GM23338 (cell line): ENCODE measurements at regions not wholly inside any gene's neighbourhood (a gene's known extent, or its start where the extent isn't known, plus 50 kb on each side); places are given as distances from the start of the nearest gene placed in this dataset.

Source experiments
- ATAC-seq: fragments of 200-7000 bp; cut with Tn5 transposase; 3 replicates; pipeline ENCODE4 v1.9.1; 2020
- DNase-seq: peaks from one replicate; pipeline ENCODE4 v3.0.0-alpha.2; 2015; ENCODE audit warnings: low spot score
- H2AFZ ChIP-seq: fragments of 200-600 bp; sonication (generic); 2 replicates; pipeline ENCODE4 v1.8.0; 2016; ENCODE audit warnings: antibody characterized with exemption, mild to moderate bottlenecking, moderate library complexity
- H3F3A ChIP-seq: fragments of 200-600 bp; sonication (generic); replicated peaks from 2 replicates; pipeline ENCODE4 v1.8.0; 2017; ENCODE audit warnings: antibody characterized with exemption, mixed run types, low read depth
- H3K27ac ChIP-seq: fragments of 200-600 bp; sonication (generic); 2 replicates; pipeline ENCODE4 v1.6.1; 2016; ENCODE audit warnings: low read depth
- H3K27me3 ChIP-seq: fragments of 200-600 bp; sonication (generic); 2 replicates; pipeline ENCODE4 v1.8.0; 2016; ENCODE audit warnings: mild to moderate bottlenecking, mixed run types, moderate library complexity; ENCODE audit not compliant: insufficient read depth
- H3K36me3 ChIP-seq: fragments of 200-600 bp; sonication (generic); 2 replicates; pipeline ENCODE4 v1.8.0; 2016; ENCODE audit warnings: mild to moderate bottlenecking; ENCODE audit not compliant: insufficient read depth
- H3K4me1 ChIP-seq: fragments of 200-600 bp; sonication (generic); 2 replicates; pipeline ENCODE4 v1.8.0; 2016; ENCODE audit warnings: mild to moderate bottlenecking, moderate library complexity; ENCODE audit not compliant: insufficient read depth
- H3K4me2 ChIP-seq: fragments of 200-600 bp; sonication (generic); 2 replicates; pipeline ENCODE4 v1.7.1; 2017; ENCODE audit warnings: mixed run types
- H3K4me3 ChIP-seq: fragments of 200-600 bp; sonication (generic); 2 replicates; pipeline ENCODE4 v1.6.1; 2016; ENCODE audit warnings: mixed run types
- H3K79me2 ChIP-seq: fragments of 200-600 bp; sonication (generic); replicated peaks from 2 replicates; pipeline ENCODE4 v1.8.0; 2017; ENCODE audit warnings: mild to moderate bottlenecking; ENCODE audit not compliant: insufficient read depth
- H3K9me2 ChIP-seq: fragments of 200-600 bp; sonication (generic); 2 replicates; pipeline ENCODE4 v1.8.0; 2017; ENCODE audit not compliant: insufficient read depth
- H4K20me1 ChIP-seq: fragments of 200-600 bp; sonication (generic); replicated peaks from 2 replicates; pipeline ENCODE4 v1.8.0; 2017; ENCODE audit warnings: mild to moderate bottlenecking; ENCODE audit not compliant: insufficient read depth
- H3K27ac Mint-ChIP-seq: 2 replicates; pipeline ENCODE4 v1.8.0; 2020; ENCODE audit warnings: inconsistent platforms, mild to moderate bottlenecking, moderate library complexity, mixed read lengths
- H3K27me3 Mint-ChIP-seq: 3 replicates; pipeline ENCODE4 v1.8.0; 2022; ENCODE audit warnings: low read depth, mild to moderate bottlenecking, moderate library complexity, mixed read lengths, inconsistent platforms; ENCODE audit not compliant: insufficient read depth, poor library complexity
- H3K36me3 Mint-ChIP-seq: 3 replicates; pipeline ENCODE4 v1.8.0; 2021; ENCODE audit warnings: low read depth, mild to moderate bottlenecking, inconsistent platforms, moderate library complexity, mixed read lengths
- H3K4me1 Mint-ChIP-seq: 3 replicates; pipeline ENCODE4 v1.8.0; 2020; ENCODE audit warnings: mild to moderate bottlenecking, inconsistent platforms, mixed read lengths
- H3K4me3 Mint-ChIP-seq: 3 replicates; pipeline ENCODE4 v1.8.0; 2021; ENCODE audit warnings: moderate library complexity, mild to moderate bottlenecking, inconsistent platforms, mixed read lengths
- H3K9me3 Mint-ChIP-seq: 3 replicates; pipeline ENCODE4 v1.8.0; 2020; ENCODE audit warnings: moderate library complexity, mild to moderate bottlenecking, inconsistent platforms, mixed read lengths
- CREB1 ChIP-seq: fragments of 250-450 bp; sonication (Bioruptor Pico); IDR thresholded peaks from 2 replicates; pipeline ENCODE4 v1.5.0; 2020; ENCODE audit warnings: low read depth, mild to moderate bottlenecking, moderate library complexity
- CTCF ChIP-seq, 2 experiments: fragments of 200-600 bp in 1 of 2; sonication (generic) in 1 of 2; conservative IDR thresholded peaks; 2 replicates each; pipeline versions ENCODE4 v1.5.1 to v1.6.1; 2016 to 2017; ENCODE audit warnings: antibody characterized with exemption in 2 of 2, low read depth in 2 of 2, mild to moderate bottlenecking in 2 of 2, moderate library complexity in 1 of 2
- EZH2 ChIP-seq: fragments of 200-600 bp; sonication (generic); IDR thresholded peaks from one replicate; pipeline ENCODE4 v1.8.0; 2017; ENCODE audit warnings: antibody characterized with exemption, mild to moderate bottlenecking, low read depth; ENCODE audit not compliant: unreplicated experiment
- EZH2phosphoT487 ChIP-seq: fragments of 200-600 bp; sonication (generic); IDR thresholded peaks from one replicate; pipeline ENCODE4 v1.8.1; 2018; ENCODE audit warnings: antibody characterized with exemption; ENCODE audit not compliant: unreplicated experiment
- JUNB ChIP-seq: IDR thresholded peaks from one replicate; pipeline ENCODE4 v1.6.1; 2016; ENCODE audit warnings: antibody characterized with exemption; ENCODE audit not compliant: unreplicated experiment
- NANOG ChIP-seq: IDR thresholded peaks from 2 replicates; pipeline ENCODE4 v1.6.1; 2016; ENCODE audit warnings: antibody characterized with exemption, borderline replicate concordance
- POLR2AphosphoS5 ChIP-seq: IDR thresholded peaks from 2 replicates; pipeline ENCODE4 v1.6.1; 2016; ENCODE audit warnings: antibody characterized with exemption, low read depth
- STAT1 ChIP-seq: IDR thresholded peaks from one replicate; pipeline ENCODE4 v1.6.1; 2016; ENCODE audit warnings: antibody characterized with exemption; ENCODE audit not compliant: unreplicated experiment
- ZNF114 ChIP-seq: fragments of 250-450 bp; sonication (Bioruptor Pico); IDR thresholded peaks from 2 replicates; pipeline ENCODE4 v1.5.0; 2020; ENCODE audit warnings: mild to moderate bottlenecking, moderate library complexity
- ZNF331 ChIP-seq: fragments of 250-450 bp; sonication (Bioruptor Pico); IDR thresholded peaks from 2 replicates; pipeline ENCODE4 v1.5.0; 2020; ENCODE audit warnings: low read depth, mild to moderate bottlenecking, moderate library complexity
- ZNF462 ChIP-seq: fragments of 250-450 bp; sonication (Bioruptor Pico); IDR thresholded peaks from 2 replicates; pipeline ENCODE4 v1.5.0; 2020; ENCODE audit warnings: mild to moderate bottlenecking, moderate library complexity
- TF ChIP-seq, protein P1 (sequence below): IDR thresholded peaks from 2 replicates; pipeline ENCODE4 v1.6.1; 2016; ENCODE audit warnings: antibody characterized with exemption
- TF ChIP-seq, protein P2 (sequence below): IDR thresholded peaks from one replicate; pipeline ENCODE4 v1.6.1; 2018; ENCODE audit warnings: antibody characterized with exemption; ENCODE audit not compliant: unreplicated experiment

DNA sequence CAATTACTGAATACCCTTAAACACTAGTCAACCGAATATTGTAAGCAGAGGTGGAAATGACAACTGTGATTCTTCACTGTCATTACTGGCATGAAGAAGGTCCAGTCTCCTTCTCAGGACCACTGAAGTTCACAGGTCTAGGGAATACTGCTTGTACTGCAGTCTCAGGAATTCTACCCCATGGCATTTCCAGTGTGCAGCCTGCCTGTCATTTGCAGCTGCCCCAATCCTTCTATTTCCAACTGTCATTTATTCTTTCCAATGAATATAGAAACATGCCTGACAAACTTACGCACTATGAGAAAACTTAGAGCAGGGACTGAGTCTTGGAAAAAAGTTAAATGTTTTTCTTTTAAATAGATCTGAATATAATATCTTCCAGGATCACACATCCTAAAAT is 308.0 kb upstream of the THBS1 start:
- Histone ChIP-seq H3K79me2 (no peaks in the 10 kb centered on the region), H4K20me1 (no peaks in the 10 kb centered on the region), H3F3A (no peaks in the 10 kb centered on the region), H3K27ac (no peak overlapping the region), H3K4me1 (no peaks in the 10 kb centered on the region), H3K4me3 (no peak overlapping the region), H3K36me3 (no peaks in the 10 kb centered on the region), H2AFZ (no peak overlapping the region), H3K9me2 (no peaks in the 10 kb centered on the region), H3K27me3 (no peaks in the 10 kb centered on the region), H3K4me2 (no peak overlapping the region)
- Mint-ChIP-seq H3K36me3 (no peaks in the 10 kb centered on the region), H3K4me1 (peaks cover 2% of the 10 kb centered on the region; the same call in 2 of the 3 replicates), H3K27me3 (no peaks in the 10 kb centered on the region), H3K9me3 (no peaks in the 10 kb centered on the region), H3K27ac (no peak overlapping the region), H3K4me3 (no peak overlapping the region)
- ATAC-seq (no peak), DNase-seq (no peak)
- TF ChIP-seq ZNF114 (CRISPR knock-in tag) (no peak), CTCF (conservative IDR thresholded peaks at IDR 0.05; ENCODE audit: low read depth in 2 of 2) (no peak), JUNB (no peak), CREB1 (CRISPR knock-in tag) (no peak), POLR2AphosphoS5 (no peak), ZNF462 (no peak), EZH2phosphoT487 (no peak), NANOG (no peak), STAT1 (no peak), EZH2 (no peak), ZNF331 (CRISPR knock-in tag) (no peak)
- TF ChIP-seq, protein P1, sequence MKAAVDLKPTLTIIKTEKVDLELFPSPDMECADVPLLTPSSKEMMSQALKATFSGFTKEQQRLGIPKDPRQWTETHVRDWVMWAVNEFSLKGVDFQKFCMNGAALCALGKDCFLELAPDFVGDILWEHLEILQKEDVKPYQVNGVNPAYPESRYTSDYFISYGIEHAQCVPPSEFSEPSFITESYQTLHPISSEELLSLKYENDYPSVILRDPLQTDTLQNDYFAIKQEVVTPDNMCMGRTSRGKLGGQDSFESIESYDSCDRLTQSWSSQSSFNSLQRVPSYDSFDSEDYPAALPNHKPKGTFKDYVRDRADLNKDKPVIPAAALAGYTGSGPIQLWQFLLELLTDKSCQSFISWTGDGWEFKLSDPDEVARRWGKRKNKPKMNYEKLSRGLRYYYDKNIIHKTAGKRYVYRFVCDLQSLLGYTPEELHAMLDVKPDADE = no peak
- TF ChIP-seq, protein P2, sequence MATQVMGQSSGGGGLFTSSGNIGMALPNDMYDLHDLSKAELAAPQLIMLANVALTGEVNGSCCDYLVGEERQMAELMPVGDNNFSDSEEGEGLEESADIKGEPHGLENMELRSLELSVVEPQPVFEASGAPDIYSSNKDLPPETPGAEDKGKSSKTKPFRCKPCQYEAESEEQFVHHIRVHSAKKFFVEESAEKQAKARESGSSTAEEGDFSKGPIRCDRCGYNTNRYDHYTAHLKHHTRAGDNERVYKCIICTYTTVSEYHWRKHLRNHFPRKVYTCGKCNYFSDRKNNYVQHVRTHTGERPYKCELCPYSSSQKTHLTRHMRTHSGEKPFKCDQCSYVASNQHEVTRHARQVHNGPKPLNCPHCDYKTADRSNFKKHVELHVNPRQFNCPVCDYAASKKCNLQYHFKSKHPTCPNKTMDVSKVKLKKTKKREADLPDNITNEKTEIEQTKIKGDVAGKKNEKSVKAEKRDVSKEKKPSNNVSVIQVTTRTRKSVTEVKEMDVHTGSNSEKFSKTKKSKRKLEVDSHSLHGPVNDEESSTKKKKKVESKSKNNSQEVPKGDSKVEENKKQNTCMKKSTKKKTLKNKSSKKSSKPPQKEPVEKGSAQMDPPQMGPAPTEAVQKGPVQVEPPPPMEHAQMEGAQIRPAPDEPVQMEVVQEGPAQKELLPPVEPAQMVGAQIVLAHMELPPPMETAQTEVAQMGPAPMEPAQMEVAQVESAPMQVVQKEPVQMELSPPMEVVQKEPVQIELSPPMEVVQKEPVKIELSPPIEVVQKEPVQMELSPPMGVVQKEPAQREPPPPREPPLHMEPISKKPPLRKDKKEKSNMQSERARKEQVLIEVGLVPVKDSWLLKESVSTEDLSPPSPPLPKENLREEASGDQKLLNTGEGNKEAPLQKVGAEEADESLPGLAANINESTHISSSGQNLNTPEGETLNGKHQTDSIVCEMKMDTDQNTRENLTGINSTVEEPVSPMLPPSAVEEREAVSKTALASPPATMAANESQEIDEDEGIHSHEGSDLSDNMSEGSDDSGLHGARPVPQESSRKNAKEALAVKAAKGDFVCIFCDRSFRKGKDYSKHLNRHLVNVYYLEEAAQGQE = no peak
